ENCODE measurements at regions not wholly inside any gene's neighbourhood (a gene's known extent, or its start where the extent isn't known, plus 50 kb on each side); places are given as distances from the start of the nearest gene placed in this dataset.

DNA sequence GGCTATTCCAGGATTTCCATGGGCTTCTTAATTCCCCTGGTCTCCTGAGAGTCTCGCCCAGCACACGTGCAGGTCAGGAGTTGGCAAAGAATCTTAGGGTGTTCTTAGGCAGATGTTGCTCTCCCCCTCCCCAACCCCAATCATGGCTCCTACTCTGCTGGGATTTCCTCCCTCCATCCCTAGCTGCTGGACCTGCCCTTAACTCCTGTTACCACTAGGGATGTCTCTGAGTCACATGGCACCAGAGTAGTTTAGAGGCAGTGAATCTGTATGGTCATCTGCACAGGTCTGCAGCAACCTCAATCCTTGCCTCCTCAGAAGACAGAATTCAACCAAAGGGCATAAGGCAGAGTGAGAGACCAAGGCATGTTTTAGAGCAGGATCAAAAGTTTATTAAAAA, 51.8 kb upstream of the CHST3 start:
- H3K4me3 ChIP-seq = no peak overlapping the region
- FAIRE-seq = no peak
- TF ChIP-seq POLR2A (IDR thresholded peaks at IDR 0.05; ENCODE audit: low read length) = no peak
- TF ChIP-seq HDAC2 (IDR thresholded peaks at IDR 0.05) = no peak
- no peak for TF ChIP-seq EHF (CRISPR knock-in tag; IDR thresholded peaks at IDR 0.05)
- no peak for TF ChIP-seq ZNF302 (CRISPR knock-in tag; IDR thresholded peaks at IDR 0.05)
- TF ChIP-seq HMGXB4 (CRISPR knock-in tag; IDR thresholded peaks at IDR 0.05; ENCODE audit: borderline replicate concordance) = no peak
- no peak for TF ChIP-seq EP300 (IDR thresholded peaks at IDR 0.05)
- TF ChIP-seq USF2 (IDR thresholded peaks at IDR 0.05) = no peak
- no peak for TF ChIP-seq ZSCAN20 (CRISPR knock-in tag; IDR thresholded peaks at IDR 0.05)
- TF ChIP-seq NR3C1 (IDR thresholded peaks at IDR 0.05) = no peak
- no peak for TF ChIP-seq RARB (CRISPR knock-in tag; IDR thresholded peaks at IDR 0.05)
- TF ChIP-seq, protein P1, sequence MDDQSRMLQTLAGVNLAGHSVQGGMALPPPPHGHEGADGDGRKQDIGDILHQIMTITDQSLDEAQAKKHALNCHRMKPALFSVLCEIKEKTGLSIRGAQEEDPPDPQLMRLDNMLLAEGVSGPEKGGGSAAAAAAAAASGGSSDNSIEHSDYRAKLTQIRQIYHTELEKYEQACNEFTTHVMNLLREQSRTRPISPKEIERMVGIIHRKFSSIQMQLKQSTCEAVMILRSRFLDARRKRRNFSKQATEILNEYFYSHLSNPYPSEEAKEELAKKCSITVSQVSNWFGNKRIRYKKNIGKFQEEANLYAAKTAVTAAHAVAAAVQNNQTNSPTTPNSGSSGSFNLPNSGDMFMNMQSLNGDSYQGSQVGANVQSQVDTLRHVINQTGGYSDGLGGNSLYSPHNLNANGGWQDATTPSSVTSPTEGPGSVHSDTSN (IDR thresholded peaks at IDR 0.05) = no peak
- TF ChIP-seq GATA3 (IDR thresholded peaks at IDR 0.05; ENCODE audit: borderline replicate concordance) = no peak
- no peak for TF ChIP-seq HEYL (CRISPR knock-in tag; IDR thresholded peaks at IDR 0.05)
- TF ChIP-seq FOXS1 (CRISPR knock-in tag; IDR thresholded peaks at IDR 0.05) = no peak
- no peak for TF ChIP-seq HES2 (IDR thresholded peaks at IDR 0.05)
- no peak for TF ChIP-seq RNF2 (IDR thresholded peaks at IDR 0.05; ENCODE audit: borderline replicate concordance, low read depth)
- H3K4me1 ChIP-seq = 0 out of 3 replicates have a peak, but pooled peaks cover 3% of the 10 kb centered on the region
- H3K4me2 ChIP-seq = no peak overlapping the region
- ChIA-PET CTCF (interaction anchor here (0.6 to 2.7 kb wide), 3 partner anchors 13 to 136 kb away, joined by 3 to 10 read pairs (median 8); no protein-coding TSS in a partner anchor), POLR2A (no interaction called here)
- ATAC-seq = peak; percentile 83 to 85
- 97% methylated on average over 2 of the region's 2 CpGs for WGBS (ENCODE audit: missing lambda C conversion rate)
- H3K27ac ChIP-seq = no peak overlapping the region
- peak in 1 of 2 experiments; percentile 35 for DNase-seq (ENCODE audit: low read depth in 1 of 2, low spot score in 1 of 2)
- H3K9me3 ChIP-seq = no peaks in the 10 kb centered on the region

DNA sequence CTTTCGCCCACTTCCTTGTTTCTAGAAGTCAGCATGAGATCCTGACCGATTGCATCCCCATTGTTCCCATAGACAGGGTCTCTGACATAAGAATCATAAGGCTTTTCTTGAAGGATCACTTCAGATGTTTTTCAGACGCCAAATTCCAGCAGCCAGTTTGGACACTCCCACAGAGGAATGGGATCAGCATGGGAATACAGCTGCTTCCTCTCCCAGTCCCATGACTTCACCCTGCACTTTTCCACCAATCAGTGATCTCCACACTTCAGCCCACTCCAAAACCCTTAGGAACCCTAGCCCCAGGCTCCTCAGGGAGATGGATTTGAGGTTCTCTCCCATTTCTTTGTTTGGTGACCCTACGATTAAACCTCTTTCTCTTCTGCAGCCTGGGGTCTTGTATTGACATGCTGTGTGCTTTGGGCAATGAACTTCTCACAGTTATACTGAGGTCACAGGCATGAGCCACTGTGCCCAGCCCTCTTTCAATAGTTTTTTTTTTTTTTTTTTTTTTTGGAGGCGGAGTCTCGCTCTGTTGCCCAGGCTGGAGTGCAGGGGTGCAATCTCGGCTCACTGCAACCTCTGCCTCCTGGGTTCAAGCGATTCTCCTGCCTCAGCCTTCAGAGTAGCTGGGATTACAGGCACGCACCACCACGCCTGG, 52.8 kb upstream of the CHST3 start:
- CTCF ChIA-PET = interaction anchor here (0.6 to 1.4 kb wide), 5 partner anchors 9 to 261 kb away, joined by 3 to 5 read pairs (median 4); no protein-coding TSS in a partner anchor
- Histone ChIP-seq H3K4me1 (0 out of 3 replicates have a peak, but pooled peaks cover 3% of the 10 kb centered on the region), H3K27ac (no peak overlapping the region), H3K4me2 (no peak overlapping the region), H3K4me3 (no peak overlapping the region), H3K9me3 (no peaks in the 10 kb centered on the region)
- ATAC-seq (peak; percentile 51 to 52; a peak in 4 of 6 replicates), DNase-seq (ENCODE audit: low read depth in 1 of 2, low spot score in 1 of 2) (no peak), FAIRE-seq (no peak)
- WGBS (ENCODE audit: missing lambda C conversion rate) = 87% methylated on average over 10 of the region's 10 CpGs
- POLR2A ChIA-PET = no interaction called here
- TF ChIP-seq MAX (IDR thresholded peaks at IDR 0.05) (no peak), FOSL2 (IDR thresholded peaks at IDR 0.05) (no peak), FOSL2 (CRISPR knock-in tag; IDR thresholded peaks at IDR 0.05) (no peak), USF2 (IDR thresholded peaks at IDR 0.05) (peak; percentile 4; the same call in 1 of the 2 replicates), EP300 (IDR thresholded peaks at IDR 0.05) (no peak), TFCP2L1 (CRISPR knock-in tag; IDR thresholded peaks at IDR 0.05) (no peak)
